ENCODE measurements at regions not wholly inside any gene's neighbourhood (a gene's known extent, or its start where the extent isn't known, plus 50 kb on each side); places are given as distances from the start of the nearest gene placed in this dataset.

DNA sequence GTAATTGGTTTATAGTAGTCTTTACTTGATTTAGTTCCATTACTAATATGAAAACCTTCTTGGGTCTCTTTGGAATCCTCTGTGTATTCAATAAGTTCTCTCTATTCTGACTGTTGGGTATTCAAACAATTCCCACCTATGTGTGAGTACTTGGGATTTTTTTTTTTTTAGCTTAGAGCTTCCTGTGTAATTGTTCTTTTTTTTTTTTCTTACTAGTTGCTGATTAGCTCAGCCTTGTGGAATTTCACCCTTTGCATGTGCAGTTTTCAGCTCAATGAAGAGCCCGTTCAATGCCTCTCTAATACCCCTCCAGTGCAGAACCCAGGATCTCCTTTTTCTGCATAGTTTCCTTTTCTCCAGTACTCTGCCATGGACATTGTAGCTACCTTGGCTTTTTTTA lies 339.1 kb upstream of the GALNT5 start:
- H3K4me2 ChIP-seq, result no peak overlapping the region
- no peak overlapping the region for H3K4me3 ChIP-seq (IDR thresholded peaks at IDR 0.05; ENCODE audit: insufficient read depth, low read depth, low read length)
- no peaks in the 10 kb centered on the region for H3K4me1 ChIP-seq (ENCODE audit: low read depth, poor library complexity, severe bottlenecking)
- TF ChIP-seq, protein P1, sequence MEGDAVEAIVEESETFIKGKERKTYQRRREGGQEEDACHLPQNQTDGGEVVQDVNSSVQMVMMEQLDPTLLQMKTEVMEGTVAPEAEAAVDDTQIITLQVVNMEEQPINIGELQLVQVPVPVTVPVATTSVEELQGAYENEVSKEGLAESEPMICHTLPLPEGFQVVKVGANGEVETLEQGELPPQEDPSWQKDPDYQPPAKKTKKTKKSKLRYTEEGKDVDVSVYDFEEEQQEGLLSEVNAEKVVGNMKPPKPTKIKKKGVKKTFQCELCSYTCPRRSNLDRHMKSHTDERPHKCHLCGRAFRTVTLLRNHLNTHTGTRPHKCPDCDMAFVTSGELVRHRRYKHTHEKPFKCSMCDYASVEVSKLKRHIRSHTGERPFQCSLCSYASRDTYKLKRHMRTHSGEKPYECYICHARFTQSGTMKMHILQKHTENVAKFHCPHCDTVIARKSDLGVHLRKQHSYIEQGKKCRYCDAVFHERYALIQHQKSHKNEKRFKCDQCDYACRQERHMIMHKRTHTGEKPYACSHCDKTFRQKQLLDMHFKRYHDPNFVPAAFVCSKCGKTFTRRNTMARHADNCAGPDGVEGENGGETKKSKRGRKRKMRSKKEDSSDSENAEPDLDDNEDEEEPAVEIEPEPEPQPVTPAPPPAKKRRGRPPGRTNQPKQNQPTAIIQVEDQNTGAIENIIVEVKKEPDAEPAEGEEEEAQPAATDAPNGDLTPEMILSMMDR (conservative IDR thresholded peaks at IDR 0.05; ENCODE audit: low read depth, low read length), result no peak
- no peaks in the 10 kb centered on the region for H3K79me2 ChIP-seq (ENCODE audit: insufficient read depth, low read depth)
- H4K20me1 ChIP-seq (ENCODE audit: insufficient read depth), result no peaks in the 10 kb centered on the region
- H3K36me3 ChIP-seq (ENCODE audit: insufficient read depth), result no peaks in the 10 kb centered on the region
- H2AFZ ChIP-seq (ENCODE audit: low read depth), result no peak overlapping the region
- H3K9ac ChIP-seq, result no peak overlapping the region
- no peak overlapping the region for H3K27ac ChIP-seq
- H3K27me3 ChIP-seq (ENCODE audit: insufficient read depth, low read depth), result no peaks in the 10 kb centered on the region

DNA sequence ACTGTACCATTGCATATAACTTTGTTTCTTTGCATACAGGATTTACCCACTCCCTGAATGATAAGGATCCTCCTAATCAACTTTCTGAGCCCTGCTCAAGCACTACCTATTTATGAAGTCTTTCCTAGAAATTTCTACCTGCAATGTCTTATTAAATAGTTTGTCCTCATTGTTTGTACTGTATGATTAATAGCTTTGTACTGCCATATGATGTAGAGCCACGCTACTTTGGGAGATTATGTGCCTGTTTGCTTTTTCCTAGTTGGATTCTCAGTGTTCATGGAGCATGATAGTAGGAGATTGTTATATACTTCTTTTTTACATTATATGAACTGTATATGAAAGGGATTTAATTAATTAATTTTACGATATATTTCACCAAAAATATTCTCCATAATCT lies 327.1 kb upstream of the GALNT5 start:
- H3K4me3 ChIP-seq (IDR thresholded peaks at IDR 0.05; ENCODE audit: insufficient read depth, low read depth, low read length), result no peak overlapping the region
- no peaks in the 10 kb centered on the region for H3K4me1 ChIP-seq (ENCODE audit: low read depth, poor library complexity, severe bottlenecking)
- no peak overlapping the region for H2AFZ ChIP-seq (ENCODE audit: low read depth)
- no peaks in the 10 kb centered on the region for H3K27me3 ChIP-seq (ENCODE audit: insufficient read depth, low read depth)
- TF ChIP-seq, protein P1 (conservative IDR thresholded peaks at IDR 0.05; ENCODE audit: low read depth, low read length), result no peak
- no peak overlapping the region for H3K4me2 ChIP-seq
- no peaks in the 10 kb centered on the region for H3K36me3 ChIP-seq (ENCODE audit: insufficient read depth)
- no peak overlapping the region for H3K9ac ChIP-seq
- no peak overlapping the region for H3K27ac ChIP-seq
- H4K20me1 ChIP-seq (ENCODE audit: insufficient read depth), result no peaks in the 10 kb centered on the region
- no peaks in the 10 kb centered on the region for H3K79me2 ChIP-seq (ENCODE audit: insufficient read depth, low read depth)

DNA sequence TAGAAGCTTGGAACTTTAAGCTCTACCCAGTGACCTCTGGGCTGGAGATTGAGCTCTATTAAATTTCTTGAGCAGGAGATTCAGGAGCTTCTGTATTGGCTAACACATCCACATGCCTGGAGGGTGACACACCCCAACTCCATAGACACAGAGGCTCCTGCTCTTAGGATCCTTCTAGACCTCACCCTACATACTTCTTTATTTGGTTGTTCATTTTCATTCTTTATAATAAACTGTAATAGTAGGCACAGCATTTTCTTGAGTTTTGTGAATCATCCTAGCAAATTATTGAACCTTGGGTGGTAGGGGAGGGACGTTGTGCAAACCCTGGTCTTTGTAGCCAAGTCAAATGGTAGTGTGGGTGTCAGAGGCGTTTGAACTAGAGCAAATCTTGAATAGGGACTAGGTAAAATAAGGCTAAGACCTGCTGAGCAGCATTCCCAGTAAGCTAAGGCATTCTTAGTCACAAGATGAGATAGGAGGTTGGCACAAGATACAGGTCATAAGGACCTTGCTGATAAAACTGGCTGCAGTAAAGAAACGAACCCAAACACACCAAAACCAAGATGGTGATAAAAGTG lies 323.8 kb upstream of the GALNT5 start:
- H3K4me3 ChIP-seq (IDR thresholded peaks at IDR 0.05; ENCODE audit: insufficient read depth, low read depth, low read length), result no peak overlapping the region
- H3K9ac ChIP-seq, result no peak overlapping the region
- no peaks in the 10 kb centered on the region for H4K20me1 ChIP-seq (ENCODE audit: insufficient read depth)
- TF ChIP-seq, protein P1 (conservative IDR thresholded peaks at IDR 0.05; ENCODE audit: low read depth, low read length), result no peak
- no peak overlapping the region for H3K27ac ChIP-seq
- H3K27me3 ChIP-seq (ENCODE audit: insufficient read depth, low read depth), result no peaks in the 10 kb centered on the region
- no peaks in the 10 kb centered on the region for H3K4me1 ChIP-seq (ENCODE audit: low read depth, poor library complexity, severe bottlenecking)
- no peaks in the 10 kb centered on the region for H3K36me3 ChIP-seq (ENCODE audit: insufficient read depth)
- H3K4me2 ChIP-seq, result no peak overlapping the region
- H2AFZ ChIP-seq (ENCODE audit: low read depth), result no peak overlapping the region
- H3K79me2 ChIP-seq (ENCODE audit: insufficient read depth, low read depth), result no peaks in the 10 kb centered on the region

DNA sequence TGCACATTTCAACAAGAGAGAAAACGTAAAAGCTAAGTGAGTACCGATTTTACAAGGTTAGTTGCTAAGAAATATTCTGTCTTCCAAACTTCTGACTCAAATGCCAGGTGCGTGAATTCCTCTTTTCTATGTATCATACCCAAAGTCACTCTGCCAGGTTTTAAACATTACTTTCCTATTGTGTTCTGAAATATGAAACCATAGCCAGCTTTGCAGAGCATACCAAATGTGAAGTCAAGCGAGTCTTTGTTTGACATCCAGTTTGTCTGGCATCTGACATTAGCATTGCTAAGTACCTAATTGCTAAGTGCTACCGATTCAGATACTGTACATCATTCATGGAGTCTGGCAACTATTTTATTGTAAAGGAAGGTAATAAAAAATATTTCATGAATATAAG lies 321.9 kb upstream of the GALNT5 start:
- H3K27ac ChIP-seq, result no peak overlapping the region

More for the DNA sequence above, 321.9 kb upstream of the GALNT5 start:
- Histone ChIP-seq H3K27me3 (ENCODE audit: insufficient read depth, low read depth) (no peaks in the 10 kb centered on the region), H3K4me1 (ENCODE audit: low read depth, poor library complexity, severe bottlenecking) (no peaks in the 10 kb centered on the region), H3K36me3 (ENCODE audit: insufficient read depth) (no peaks in the 10 kb centered on the region), H4K20me1 (ENCODE audit: insufficient read depth) (no peaks in the 10 kb centered on the region), H2AFZ (ENCODE audit: low read depth) (no peak overlapping the region), H3K4me2 (no peak overlapping the region), H3K79me2 (ENCODE audit: insufficient read depth, low read depth) (no peaks in the 10 kb centered on the region), H3K4me3 (IDR thresholded peaks at IDR 0.05; ENCODE audit: insufficient read depth, low read depth, low read length) (no peak overlapping the region), H3K9ac (no peak overlapping the region)
- TF ChIP-seq, protein P1 (conservative IDR thresholded peaks at IDR 0.05; ENCODE audit: low read depth, low read length), result no peak

Measured in KMS-11 (cell line).